ENCODE measurements at regions not wholly inside any gene's neighbourhood (a gene's known extent, or its start where the extent isn't known, plus 50 kb on each side); places are given as distances from the start of the nearest gene placed in this dataset.

DNA sequence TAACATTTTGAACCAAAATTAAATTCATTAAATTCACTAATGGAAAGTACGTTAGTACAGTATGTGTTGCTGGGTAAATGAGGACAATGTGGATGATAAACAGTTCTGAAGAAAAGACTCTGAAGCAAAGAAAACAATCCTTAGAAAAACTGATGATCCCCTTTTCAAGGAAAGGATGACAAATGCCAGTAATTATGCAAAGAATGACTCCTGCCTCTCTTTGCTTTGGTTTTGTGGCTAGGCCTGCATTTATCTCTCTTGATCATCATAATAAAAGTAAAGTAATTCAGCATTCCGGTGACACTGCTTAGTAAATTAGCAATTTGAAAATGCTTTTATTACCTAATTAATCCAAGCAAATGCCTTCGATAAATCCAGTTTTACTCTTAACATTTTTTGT, 652.2 kb upstream of the DIPK2B start:
- no peak for DNase-seq

DNA sequence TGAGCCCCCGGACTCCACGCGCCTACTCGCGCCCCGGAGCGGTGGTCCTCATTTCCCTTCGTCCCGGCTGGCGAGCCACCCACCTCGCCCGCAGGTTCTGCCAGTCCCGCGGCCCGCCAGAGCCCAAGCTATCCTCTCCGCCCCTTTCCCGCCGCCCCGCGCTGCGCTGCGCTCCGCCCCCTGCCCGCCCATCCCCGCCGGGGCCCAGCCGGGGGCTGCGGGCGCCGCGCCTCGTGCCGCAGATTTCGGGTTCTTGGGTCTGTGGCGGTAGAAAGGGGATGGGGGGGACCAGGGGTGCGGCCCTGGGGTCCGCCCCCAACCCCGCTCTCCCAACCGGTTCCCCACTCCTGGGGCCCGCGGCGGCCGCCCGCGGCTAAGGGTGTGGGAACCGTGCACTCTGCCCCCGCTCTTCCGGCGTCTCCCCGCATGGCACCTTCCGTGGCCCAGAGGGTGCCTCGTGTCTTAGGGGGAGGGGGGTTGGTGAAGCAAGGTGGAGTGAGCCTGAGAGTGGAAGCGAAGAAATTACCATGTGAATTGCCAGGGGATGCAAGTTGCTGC, 650.8 kb upstream of the DIPK2B start:
- DNase-seq, result peak; percentile 85

DNA sequence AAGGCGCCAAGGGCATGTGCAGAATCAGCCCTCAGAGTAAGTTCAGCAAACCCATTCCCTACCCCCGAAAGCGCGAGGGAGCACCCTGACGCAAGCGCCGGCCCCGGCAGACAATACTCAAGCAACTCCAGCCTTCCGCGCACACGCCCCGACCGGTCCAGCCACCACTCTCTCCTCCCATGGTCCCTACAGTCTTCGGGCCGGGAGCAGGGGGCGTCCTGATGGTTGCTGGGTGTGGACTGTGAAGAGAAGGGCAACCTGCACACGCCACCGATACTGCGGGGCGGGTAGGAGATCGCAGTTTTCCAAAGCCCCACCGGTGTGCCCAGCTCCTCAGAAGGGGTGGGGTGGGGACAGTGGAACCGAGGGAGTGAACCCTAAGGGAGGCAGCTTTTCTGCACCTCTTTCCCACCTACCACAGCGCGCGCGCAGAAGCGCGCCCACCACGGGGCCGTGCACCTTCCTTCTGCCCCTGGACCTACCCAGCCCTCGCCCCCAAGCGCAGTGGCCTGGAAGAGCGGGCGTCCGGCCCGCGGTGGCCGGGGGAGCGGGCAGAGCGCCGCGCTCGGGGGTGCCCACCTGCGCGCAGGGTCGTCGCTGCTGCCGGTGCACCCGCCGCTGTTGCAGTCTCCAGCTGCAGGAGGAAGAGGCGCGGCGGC, 650.2 kb upstream of the DIPK2B start:
- DNase-seq, result peak; percentile 73

DNA sequence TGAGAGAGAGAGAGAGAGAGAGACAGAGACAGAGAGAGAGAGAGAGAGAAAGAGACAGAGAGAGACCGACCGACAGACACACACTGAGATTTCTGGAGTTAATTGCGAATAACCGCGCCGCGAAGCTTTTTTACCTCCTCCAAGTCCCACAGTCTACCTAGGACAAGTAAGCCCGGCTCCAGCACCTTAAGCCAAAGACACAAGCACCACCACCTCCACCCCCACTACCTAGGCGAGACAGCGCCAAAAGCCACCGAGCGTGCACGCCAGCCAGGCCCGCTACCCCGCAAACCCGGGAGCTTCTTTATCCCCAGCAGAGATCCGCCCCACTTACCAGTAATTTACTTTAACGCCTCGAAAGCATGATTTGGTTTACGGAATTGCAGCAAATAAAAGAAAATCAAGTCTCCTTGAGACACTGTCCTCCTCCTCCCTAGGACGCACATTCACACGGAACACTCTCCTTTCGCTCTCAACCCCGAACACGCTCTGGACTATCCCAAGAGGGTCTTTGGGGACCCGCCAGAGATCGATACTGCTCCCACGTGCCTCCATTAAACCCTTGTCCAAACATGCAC, 649.6 kb upstream of the DIPK2B start:
- DNase-seq, result peak; percentile 74

DNA sequence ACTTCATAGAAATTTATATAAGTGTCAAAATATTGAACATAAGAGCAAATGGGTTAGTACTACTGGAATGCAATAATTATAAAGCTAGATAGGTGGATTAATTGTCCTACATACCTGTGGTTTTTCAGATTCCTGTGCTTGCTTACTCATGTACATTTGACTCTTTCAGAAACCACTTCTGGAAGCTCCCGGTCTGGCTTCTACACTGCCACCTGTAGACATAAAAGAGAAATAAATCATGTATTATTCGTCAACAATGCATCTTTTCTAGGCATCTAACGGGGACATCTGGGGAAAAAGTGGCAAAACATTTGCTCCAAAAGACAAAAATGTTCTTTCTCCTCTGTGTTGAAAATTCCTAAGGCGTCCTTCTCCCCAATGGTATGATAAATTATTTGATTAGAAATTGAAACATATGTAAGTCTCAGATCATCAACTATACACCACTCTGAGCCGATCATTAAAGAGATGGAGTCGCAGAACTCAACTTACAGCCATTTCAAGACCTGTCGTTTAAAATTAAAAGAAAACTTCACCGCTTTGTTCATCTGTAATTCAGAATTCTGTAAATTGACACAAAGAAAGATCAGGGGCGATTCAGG, 648.7 kb upstream of the DIPK2B start:
- peak; percentile 64 for DNase-seq

DNA sequence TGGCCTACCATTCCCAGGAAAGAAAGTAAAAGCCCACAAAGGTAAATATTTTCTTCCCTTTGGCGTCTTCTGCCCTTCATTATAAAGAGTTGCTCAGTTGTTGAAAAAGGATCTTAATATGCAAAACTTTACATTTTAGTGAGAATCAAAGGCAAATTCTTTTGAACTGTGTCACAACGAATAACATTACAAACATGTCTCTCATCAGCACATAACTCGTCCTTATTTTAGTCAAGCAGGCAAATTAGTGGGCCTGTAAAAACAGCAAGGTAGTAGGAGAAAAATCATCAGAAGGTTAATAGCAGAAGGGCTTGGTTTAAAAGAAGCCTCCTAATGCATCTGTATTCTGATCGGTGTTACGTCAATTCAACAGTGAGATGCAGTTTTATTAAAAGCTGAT, 647.3 kb upstream of the DIPK2B start:
- no peak for DNase-seq

DNA sequence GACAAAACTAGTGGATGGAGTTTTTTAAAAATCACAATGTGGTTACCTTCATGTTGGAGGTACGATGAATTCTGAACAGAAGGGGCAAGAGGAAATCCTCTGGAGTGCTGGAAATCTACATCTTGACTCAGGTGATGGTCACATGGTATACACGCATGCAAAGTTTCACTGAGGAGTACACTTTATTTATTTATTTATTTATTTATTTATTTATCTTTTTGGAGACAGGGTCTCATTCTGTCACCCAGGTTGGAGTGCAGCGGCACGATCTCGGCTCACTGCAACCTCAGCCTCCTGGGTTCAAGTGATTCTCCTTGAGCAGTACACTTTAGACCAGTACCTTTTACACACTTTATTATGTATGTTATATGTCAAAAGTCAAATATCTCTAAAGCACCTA, 645.7 kb upstream of the DIPK2B start:
- no peak for DNase-seq

DNA sequence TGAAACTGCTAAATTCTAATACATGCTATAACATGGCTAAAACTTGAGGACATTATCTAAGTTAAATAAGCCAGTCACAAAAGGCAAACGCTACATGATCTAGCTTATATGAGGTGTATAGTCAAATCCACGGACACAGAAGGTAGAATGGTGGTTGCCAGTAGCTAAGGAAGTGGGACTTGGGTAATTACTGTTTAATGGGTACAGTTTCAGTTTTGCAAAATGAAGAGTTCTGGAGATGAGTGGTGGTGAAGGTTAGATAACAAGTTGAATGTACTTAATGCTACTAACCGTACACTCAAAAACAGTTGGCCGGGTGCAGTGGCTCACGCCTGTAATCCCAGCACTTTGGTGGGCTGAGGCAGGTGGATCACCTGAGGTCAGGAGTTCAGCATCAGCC, 644.5 kb upstream of the DIPK2B start:
- DNase-seq, result no peak

DNA sequence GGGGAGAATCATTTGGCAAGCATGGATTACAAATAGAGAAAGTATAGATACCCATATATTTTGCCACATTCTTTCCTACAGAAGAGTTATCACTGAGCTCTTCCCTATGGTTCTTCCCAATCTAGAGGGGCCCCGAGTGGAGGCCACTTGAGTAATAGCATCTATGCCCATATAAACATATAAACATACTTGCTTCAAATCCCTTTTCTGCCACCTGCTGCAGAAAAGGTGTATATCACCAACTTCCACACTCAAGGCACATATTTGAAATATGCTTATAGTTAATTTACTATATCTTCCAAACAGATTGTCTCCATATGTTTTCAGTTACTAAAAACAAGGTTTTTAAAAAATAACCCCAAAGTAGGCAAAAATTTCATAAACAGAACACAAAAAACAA, 642.8 kb upstream of the DIPK2B start:
- no peak for DNase-seq

DNA sequence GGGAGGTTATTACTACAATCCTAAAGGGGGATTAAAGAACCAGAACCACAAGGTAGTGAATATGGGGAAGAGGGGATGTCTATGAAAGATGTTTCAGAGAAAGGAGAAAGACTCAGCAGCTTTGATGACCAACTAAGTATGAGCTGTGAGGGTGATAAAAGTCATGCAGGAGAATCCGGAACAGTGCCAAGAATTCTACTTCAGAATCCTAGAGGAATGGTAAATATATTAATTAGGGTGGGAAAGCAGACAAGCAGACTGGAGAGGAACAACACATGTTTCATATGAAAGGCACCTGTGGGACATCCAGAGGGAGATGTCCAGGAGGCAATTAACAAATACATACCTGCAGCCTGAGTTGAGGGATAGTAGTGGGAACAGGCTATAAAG, 642.2 kb upstream of the DIPK2B start:
- DNase-seq, result no peak

DNA sequence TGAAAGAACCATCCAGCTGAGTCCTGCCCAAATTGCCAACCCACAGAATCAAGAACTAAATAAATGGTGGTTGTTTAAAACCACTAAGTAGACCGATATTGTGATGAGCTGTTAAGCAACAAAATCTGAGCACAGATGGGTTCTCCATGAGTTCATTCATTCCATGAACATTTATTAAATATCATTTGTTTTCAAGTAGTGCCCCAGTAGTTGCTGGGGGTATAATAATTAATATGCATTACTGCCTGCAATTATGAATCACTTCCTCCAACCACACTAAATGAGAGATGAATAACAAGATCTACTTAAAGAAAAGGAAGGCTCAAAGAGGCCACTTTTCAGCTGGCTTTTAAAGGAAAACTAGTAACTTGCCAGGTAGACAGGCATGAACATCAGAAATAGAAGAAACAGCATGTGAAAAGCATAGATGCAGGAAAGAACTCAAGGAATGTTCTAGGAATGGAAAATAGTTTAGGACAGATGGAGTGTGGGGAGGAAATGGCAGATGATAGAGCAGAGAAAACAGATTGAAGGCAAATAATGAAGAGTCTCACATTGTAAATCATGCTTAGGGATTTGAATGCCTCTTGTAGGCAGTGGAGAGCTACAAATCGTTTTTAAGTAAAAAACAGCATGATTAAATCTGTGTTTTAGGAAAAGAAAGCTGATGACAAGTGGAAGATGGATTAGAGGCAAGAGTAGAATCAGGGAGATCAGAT, 641.7 kb upstream of the DIPK2B start:
- DNase-seq, result no peak

DNA sequence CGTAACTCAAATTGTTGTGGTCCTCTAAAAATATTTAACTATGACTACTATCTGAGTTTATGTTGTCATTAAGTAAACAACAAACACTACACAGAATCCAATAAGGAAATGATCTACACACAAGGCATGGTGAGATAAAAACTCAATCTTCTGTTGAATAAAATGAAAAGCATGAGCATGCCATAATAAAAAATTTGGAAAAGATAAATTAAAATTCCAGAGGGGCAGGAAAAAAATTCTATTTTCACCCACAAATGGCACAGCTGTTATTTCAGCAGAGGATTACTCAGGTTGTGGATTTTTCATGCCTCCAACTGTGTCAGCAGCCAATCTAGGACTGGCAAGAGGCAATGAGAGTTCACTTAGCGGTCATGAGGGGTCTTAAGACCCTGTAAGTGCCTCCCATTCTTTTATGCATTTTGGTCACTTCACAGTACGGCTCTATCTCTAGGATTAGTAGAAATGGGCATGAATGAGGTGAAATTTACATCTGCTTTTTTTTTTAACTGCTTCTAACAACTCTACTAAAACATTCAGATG, 639.8 kb upstream of the DIPK2B start:
- no peak for DNase-seq

DNA sequence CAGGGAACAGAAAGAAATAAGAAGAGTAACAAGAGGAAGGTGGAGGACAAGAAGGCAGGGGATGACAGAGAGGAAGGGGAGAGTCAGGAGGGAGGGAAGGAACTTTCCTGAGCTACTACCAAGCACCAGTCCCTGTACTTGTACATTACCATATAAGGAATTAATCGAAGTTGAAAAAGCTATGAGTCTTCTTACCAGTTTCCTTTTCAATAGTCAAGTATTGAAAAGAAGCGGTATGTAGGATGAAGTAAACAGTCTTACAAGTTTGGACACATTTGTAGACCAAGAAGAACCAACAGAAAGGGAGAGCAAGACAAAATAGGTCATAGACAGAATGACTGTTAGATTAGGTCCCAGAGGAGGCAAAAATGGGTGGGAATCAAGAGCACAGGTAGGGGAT, 629.7 kb upstream of the DIPK2B start:
- no peak for DNase-seq

DNA sequence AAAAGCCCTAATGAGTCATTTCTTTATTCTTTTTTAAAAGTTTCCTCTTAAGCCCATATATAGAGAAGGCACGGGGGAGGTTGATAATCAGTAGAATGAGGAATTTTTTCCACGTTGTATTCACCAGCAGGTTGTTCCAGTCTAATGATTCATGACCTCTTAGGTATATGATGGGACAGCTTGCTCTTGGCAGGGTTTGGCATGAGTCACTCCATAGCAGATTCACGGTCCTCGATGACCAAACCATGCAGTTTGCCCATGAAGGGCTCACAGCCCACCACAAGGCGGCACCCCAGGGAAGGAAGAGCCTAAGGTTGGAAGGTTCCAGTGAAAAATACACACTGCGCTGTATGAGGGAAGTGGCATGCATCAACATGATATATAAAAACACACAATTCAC, 623.8 kb upstream of the DIPK2B start:
- DNase-seq, result peak; percentile 84

DNA sequence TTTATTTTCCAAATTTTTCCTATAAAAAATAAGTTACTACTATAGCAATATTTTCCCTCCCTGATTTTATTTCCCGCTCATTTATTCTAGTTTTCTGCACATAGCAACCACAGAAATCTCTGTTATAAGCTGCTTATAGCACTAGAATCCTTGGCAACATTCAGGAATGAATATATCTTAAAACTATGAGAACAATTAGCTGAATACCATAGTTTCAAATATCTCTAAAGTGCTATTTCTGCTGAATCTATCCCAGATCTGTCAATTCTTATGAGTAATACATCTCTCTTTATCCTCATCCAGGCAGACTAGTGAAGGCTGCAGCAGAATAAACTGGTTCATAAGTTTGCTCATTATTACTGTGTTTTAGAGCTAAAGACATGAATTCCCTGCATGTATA, 622.9 kb upstream of the DIPK2B start:
- DNase-seq, result no peak

DNA sequence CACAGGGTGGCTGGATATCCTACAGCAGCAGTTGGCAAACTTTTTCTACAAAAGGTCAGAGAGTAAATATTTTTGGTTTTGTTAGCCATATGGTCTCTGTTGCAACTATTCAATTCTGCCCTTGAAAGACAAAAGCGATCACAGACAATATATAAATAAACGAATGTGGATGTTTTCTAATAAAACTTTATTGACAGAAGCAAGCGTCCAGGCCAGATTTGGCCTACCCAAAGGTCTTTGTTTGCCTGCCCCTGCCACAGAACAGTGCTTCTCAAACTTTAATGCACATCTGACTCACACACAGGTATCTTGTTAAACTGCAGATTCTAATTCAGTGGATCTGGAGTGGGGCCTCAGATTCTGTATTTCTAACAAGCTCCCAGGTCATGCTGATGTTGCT, 621.4 kb upstream of the DIPK2B start:
- DNase-seq, result no peak

DNA sequence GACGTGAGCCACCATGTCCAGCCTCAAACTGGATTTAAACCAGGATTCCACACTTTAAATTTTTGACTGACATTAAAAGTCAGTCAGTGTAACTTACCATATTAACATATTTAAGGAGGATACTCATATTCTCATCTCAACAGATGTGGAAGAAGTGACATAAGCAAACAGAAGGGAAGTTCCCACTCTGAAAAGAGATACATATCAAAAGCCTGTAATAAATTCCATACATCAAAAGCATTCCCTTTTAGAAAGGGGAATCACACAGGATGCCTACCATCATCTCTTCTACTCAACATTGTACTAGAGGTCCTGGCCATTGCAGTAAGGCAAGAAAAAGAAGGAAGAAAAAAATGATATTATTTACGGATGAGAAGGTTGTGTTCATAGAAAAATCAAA, 618.2 kb upstream of the DIPK2B start:
- no peak for DNase-seq

DNA sequence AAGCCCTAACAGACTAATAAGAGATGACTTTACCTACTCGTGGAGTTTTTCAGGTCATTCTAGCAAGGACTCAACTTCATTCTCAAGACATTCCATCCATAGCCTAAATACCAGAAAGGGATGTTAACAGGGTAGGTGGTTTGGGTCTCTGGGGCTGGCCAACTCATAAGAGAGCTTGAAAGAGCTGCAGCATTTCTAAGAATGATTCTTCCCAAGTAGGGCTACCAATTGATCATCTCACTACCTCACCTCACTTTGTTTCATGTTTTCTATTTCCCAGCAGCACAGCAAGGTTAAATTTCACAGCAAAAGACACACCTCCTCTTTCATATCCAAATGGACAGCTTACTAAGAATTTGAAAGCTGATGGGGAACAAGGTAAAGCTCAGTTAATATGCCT, 614.8 kb upstream of the DIPK2B start:
- no peak for DNase-seq

DNA sequence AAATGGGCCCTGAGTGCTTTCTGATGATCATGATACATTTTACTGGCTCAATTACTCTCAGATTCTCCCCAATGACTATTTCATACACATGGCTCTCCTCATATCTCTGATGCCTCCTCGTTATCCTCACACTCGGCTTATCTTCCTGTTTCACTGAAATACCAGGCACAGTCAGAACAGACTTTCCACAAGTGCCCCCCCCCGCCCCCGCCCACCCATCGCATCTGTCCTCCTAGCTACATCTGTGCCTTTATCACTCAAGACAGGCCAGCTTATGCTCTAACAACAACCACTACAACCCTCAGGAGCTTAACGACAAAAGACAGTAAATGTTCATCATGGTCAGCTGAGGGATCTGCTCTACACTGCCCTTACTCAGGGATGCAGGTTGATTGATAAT, 610.6 kb upstream of the DIPK2B start:
- DNase-seq, result no peak

DNA sequence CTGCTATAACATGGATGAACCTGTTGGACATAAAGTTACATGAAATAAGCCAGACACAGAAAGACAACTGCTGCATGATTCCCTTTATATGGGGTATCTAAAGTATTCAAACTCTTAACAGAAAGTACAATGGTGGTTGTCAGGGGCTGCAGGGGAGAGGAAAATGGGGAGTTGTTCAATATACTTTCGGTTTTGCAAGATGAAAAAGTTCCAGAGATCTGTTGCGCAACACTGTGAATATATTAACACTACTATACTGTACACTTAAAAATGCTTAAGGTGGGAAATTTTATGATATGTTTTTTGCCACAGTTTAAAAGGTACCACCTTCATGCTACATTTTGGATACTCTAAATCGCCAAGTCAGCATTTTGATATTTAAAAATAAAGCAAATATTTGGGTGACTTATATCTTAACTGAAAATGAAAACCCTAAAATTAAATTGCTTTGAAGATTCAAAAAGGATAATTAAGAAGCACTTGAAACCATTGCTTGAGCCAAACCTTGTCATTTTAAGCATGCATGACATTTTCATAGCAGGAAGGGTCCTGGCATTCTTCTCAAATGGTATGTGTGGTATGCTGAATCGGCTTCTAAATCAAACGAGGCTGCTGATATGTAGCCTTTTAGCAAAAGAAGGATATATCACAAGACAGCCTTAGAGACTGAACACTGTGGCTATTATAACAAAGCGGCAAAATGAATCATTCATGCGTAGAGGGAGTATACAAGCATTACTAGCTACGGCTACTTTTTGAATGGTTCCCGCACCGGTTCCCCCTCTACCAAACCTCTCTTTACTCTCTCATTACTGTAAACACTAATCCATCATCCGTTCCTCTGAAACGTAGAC, 607.1 kb upstream of the DIPK2B start:
- DNase-seq, result no peak

DNA sequence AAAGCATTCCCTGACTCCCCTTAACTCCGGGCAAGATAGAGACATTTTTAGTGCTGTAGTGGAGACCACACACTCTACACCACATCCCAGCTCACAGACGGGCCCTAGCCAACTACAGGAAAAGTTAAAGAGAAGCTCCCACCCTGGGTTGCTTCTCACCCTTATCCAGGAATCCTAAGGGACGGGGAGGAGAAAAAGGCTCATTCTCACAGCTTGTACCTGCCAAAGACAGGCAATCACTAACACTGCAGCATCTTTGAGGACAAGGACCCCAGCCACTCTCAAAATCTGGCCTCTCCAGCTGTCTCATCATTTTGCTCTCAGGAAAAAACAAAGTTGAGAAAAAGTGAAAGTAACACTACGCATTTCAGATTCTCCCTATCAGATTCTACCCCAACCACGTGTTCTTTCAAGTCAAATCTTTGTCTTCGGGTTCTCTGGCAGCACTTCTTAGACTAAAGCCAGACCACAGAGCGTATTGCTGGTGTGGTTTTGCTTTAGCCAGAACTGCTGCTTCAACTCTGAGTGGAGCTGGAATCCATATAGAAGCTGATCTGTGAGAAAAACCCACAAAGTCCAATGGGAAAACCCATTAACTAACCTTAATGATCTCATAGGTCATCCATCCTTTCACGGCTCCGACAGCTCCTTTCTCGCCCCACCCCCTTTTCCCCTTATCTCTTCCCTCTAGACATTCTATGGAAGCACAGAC, 605.9 kb upstream of the DIPK2B start:
- DNase-seq, result peak; percentile 74

DNA sequence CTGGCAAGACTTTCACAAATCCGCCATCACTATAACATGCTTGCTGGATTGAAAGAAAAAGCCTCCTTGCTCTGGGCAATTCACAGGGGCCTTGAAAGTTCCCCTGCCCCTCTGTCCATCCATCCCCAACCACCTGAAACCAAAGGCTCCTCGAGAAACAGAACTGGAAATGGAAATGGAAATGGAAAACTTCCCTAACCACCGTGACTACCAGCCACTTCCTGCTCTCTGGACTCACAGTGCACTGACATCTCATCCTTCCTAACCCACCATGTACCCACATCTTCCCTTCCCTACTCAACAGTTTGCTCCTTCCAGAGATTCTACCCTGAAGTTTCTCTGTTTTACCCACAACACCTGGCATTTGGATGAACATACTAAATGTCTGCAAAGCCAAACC, 603.6 kb upstream of the DIPK2B start:
- no peak for DNase-seq

All from activated effector memory CD4-positive, alpha-beta T cell treated with anti-CD3 and anti-CD28 coated beads, Interleukin-2, amount 50 U/mL, for 16 hours (primary cell).